GM21786 (cell line): ENCODE measurements at regions not wholly inside any gene's neighbourhood (a gene's known extent, or its start where the extent isn't known, plus 50 kb on each side); places are given as distances from the start of the nearest gene placed in this dataset.
"Not testable (repeated sequence)": the region's sequence is repeated elsewhere in the genome, so short reads cannot be mapped to it uniquely, and the experiment has no call there.

Experiments used
- ATAC-seq: cut with Tn5 transposase; IDR thresholded peaks from one replicate; pipeline ENCODE4 v1.9.1; 2021; ENCODE audit not compliant: unreplicated experiment

GRCh38 chr18:11468617-11469016 is 140.8 kb upstream of the SLC35G4 start:
- ATAC-seq: no peak

- ATAC-seq: no peak
Measured at GRCh38 chr18:11468120-11468519, 141.3 kb upstream of the SLC35G4 start.

- ATAC-seq: no peak
Measured at GRCh38 chr18:11467611-11468010, 141.8 kb upstream of the SLC35G4 start.

- no peak for ATAC-seq
Measured at GRCh38 chr18:11464129-11464528, 145.3 kb upstream of the SLC35G4 start.

GRCh38 chr18:11458447-11458846 is 150.9 kb upstream of the SLC35G4 start:
- no peak for ATAC-seq

- ATAC-seq: not testable (repeated sequence)
Measured at GRCh38 chr18:11457853-11458252, 151.5 kb upstream of the SLC35G4 start.

GRCh38 chr18:11454040-11454439 is 155.4 kb upstream of the SLC35G4 start:
- no peak for ATAC-seq

GRCh38 chr18:11444169-11444568 is 165.2 kb upstream of the SLC35G4 start:
- not testable (repeated sequence) for ATAC-seq

GRCh38 chr18:11437046-11437445 is 172.3 kb upstream of the SLC35G4 start:
- no peak for ATAC-seq

- ATAC-seq: no peak
Measured at GRCh38 chr18:11432360-11432811, 177.0 kb upstream of the SLC35G4 start.

GRCh38 chr18:11429876-11430275 is 179.5 kb upstream of the SLC35G4 start:
- ATAC-seq: no peak

- ATAC-seq: no peak
Measured at GRCh38 chr18:11425211-11425610, 184.2 kb upstream of the SLC35G4 start.

- no peak for ATAC-seq
Measured at GRCh38 chr18:11419338-11419737, 190.1 kb upstream of the SLC35G4 start.

GRCh38 chr18:11412811-11413210 is 196.6 kb upstream of the SLC35G4 start:
- ATAC-seq: no peak

- ATAC-seq: no peak
Measured at GRCh38 chr18:11411048-11411447, 198.3 kb upstream of the SLC35G4 start.

GRCh38 chr18:11408555-11409065 is 200.8 kb upstream of the SLC35G4 start:
- no peak for ATAC-seq

- ATAC-seq: no peak
Measured at GRCh38 chr18:11407940-11408339, 201.5 kb upstream of the SLC35G4 start.

- ATAC-seq: no peak
Measured at GRCh38 chr18:11405804-11406203, 203.6 kb upstream of the SLC35G4 start.

GRCh38 chr18:11400703-11401102 is 208.7 kb upstream of the SLC35G4 start:
- ATAC-seq: no peak

- no peak for ATAC-seq
Measured at GRCh38 chr18:11398625-11399024, 210.8 kb upstream of the SLC35G4 start.

GRCh38 chr18:11392980-11393885 is 216.2 kb upstream of the SLC35G4 start:
- no peak for ATAC-seq

GRCh38 chr18:11392292-11392691 is 217.1 kb upstream of the SLC35G4 start:
- ATAC-seq: no peak
